Heart left ventricle (tissue), 13 donors: ENCODE measurements at regions not wholly inside any gene's neighbourhood (a gene's known extent, or its start where the extent isn't known, plus 50 kb on each side); places are given as distances from the start of the nearest gene placed in this dataset.

Experiments
- CTCF ChIP-seq, 12 donors: fragments of 200-600 bp; sonication (generic) in 4 of 12; IDR thresholded peaks; one replicate each; pipeline versions ENCODE4 v1.5.0 to v1.8.0; 2018 to 2022; ENCODE audit warnings: antibody characterized with exemption in 12 of 12, mild to moderate bottlenecking in 5 of 12
- POLR2A ChIP-seq, 2 donors: fragments of 450-650 bp; IDR thresholded peaks; one replicate each; pipeline ENCODE4 v1.6.1; 2017; ENCODE audit warnings: antibody characterized with exemption in 2 of 2, mild to moderate bottlenecking in 2 of 2, moderate library complexity in 2 of 2
- donor health status: ischemic (EF 13 %, LVEDD 7.1; RV severe dilation, severe dysfunction).
- donor health status: DM: no; HTN: yes; CAD: no.
- donor health status: DM: no; HTN: no; CAD: no.
- donor health status: ischemic (EF 25% LVEDD 6.9; RV normal size, moderate dysfunction).
- donor health status: ischemic (EF 25% LVEDD 5.7; RV mildly dilated, moderate dysfunction).
- donor health status: ischemic (EF 35%, LVEDD 5.7; RV mildly dilated, moderate dysfunction).
- donor health status: nonischemic (EF 11% LVEDD 7.7; RV severe dilation, severe dysfunction).
- donor health status: DM: yes; HTN: yes; CAD: no.
- donor health status: PGD.
- donor health status: ischemic (EF 29% LVEDD 5.4; RV normal size, mild dysfunction).
- donor health status: nonischemic (EF 23%, LVEDD 6.1; RV moderate dilation, normal function).

GRCh38 chr1:55301912-55302311 lies 86.7 kb upstream of the USP24 start:
- TF ChIP-seq CTCF (IDR thresholded peaks at IDR 0.05) (no peak), POLR2A (IDR thresholded peaks at IDR 0.05) (no peak)
